IPS DF 19.7 (cell line): ENCODE measurements at regions not wholly inside any gene's neighbourhood (a gene's known extent, or its start where the extent isn't known, plus 50 kb on each side); places are given as distances from the start of the nearest gene placed in this dataset.
"Not testable (repeated sequence)": the region's sequence is repeated elsewhere in the genome, so short reads cannot be mapped to it uniquely, and the experiment has no call there.

Experiments used
- DNase-seq: peaks from one replicate; pipeline ENCODE4 v3.0.0-alpha.2; 2013; ENCODE audit warnings: low read depth, low spot score

- DNase-seq: no peak
Measured at GRCh38 chr1:214861615-214862014, 220.9 kb upstream of the KCNK2 start.

- no peak for DNase-seq
Measured at GRCh38 chr1:214862421-214862820, 220.1 kb upstream of the KCNK2 start.

DNA sequence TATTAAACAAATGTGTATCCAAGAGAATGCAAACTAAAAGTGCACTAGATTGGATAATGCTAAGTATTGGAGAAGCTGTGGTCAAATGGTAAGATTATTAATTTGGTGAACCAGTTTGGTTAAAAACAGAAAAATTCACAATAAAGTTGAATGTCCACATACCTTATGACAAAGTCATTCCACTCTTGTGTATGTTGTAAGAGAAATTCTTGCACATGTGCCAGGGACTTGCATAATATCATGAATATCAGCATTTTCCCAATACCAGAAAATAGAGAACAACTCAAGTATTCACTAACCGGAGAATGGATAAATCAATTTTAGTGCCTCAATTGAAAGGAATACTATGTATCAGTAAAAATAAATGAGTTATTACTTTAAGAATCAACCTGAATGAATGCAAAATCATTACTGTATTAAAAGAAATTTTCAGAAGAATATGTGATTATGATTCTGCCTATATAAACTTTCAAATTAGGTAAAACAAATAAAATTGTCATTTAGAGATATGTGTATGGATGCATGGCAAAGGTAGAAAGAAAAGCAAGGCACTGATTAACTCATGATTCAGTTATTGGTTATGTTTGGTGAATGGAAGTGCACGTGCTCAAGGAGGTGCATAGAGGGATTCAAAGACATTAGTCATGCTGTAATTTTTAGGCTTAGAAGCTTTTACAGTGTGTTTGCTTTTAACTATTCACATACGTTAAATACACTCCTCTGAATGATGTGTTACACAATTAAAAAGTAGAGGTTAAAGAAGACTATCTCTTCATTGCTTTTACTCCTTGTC lies 217.4 kb upstream of the KCNK2 start:
- DNase-seq: no peak

DNA sequence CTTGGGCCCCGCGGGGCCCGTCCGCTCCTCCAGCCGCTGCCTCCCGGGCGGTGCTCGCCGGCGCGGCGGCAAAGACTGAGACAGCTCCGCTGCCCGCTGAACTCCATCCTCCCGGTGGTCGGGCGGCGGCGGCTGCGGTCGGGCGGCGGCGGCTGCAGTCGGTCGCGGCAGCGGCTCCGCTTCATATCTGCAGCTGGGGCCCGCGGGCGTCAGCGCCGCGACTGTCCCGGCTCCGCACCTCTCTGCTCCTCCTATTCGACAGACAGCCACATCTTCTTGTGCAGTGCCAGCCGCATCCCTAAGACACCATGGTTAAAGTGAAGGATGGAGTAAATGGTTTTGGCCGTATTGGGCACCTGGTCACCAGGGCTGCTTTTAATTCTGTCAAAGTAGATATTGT lies 212.1 kb upstream of the KCNK2 start:
- not testable (repeated sequence) for DNase-seq

DNA sequence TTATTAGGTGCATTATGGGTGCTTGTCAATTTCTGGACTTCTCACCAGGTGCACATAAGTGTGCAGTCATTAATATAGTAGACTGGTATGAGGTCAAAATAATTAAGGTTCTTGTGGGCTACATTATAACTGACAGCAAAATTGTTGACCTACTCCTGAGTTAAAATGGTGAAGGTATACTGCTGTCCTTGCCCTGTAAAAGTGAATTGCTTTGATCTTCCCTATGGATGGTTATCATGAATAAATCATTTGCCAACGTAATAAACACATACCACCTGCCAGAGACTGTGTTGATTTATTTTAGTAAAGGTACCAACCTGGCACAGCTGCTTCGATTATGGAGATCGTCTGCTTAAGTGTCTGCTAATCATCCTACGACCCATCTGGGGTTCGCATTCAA lies 201.6 kb upstream of the KCNK2 start:
- no peak for DNase-seq

- DNase-seq: no peak
Measured at GRCh38 chr1:214882616-214883015, 199.9 kb upstream of the KCNK2 start.

DNA sequence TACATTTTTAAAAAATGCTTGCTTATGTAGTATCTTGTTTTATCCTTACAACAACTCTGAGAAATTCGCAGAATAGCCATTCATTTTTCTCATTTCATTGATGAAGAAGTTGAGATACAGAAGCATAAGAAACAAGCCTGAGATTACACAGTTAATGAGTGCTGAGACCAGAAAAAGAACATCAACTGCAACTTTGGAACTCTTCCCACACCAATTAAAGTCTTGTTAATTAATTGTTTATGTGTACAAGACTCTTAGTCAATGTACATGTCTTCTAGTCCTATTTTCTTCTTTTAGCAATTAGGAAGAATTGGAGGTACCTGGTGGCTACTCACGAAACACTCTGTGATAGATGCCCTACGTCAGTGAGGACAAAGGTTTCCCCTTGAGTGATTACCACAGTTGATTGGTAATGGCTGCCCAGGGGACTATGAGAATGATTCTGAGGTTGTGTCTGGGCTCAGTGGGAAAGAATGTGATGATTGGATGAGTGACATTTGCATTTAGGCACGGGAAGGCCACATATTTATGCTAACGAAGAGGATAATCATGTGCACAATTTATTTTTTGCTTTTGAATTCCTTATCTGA lies 187.4 kb upstream of the KCNK2 start:
- DNase-seq: no peak

DNA sequence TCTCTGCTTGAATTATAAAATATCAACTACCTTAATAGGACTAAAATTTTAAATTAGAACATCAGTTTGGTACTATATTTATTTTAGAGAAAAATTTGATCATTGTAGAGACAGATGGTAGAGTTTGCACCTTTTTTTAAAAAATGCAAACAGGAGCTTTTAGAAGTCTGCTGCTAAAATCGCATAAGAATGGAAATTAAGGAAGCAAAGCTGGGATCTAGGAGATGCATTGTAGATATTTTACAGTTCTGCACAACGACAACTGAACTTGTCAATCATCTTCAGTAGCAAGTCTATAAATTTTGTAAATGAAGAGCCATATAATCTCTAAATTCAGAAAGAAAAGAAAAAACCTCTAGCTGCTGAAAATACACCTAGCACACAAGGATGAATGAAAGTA lies 185.6 kb upstream of the KCNK2 start:
- DNase-seq: no peak

GRCh38 chr1:214897581-214897980 lies 185.0 kb upstream of the KCNK2 start:
- no peak for DNase-seq

DNA sequence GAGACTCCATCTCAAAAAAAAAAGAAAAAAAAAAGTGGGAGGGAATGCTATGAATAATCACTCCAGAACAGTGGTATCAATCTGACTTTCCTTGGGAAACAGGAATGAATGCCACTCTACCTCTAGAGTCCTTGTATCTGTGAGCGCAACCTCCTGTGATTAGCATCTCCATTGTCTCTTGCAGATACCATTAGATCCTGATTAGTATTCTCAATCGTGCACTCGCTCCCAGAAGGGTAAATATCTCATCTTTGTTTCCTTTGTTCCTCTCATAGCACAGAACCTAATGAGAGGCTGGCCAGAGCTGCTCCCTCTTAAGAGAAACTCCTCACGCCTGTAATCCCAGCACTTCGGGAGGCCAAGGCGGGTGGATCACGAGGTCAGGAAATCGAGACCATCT lies 184.4 kb upstream of the KCNK2 start:
- DNase-seq: no peak

DNA sequence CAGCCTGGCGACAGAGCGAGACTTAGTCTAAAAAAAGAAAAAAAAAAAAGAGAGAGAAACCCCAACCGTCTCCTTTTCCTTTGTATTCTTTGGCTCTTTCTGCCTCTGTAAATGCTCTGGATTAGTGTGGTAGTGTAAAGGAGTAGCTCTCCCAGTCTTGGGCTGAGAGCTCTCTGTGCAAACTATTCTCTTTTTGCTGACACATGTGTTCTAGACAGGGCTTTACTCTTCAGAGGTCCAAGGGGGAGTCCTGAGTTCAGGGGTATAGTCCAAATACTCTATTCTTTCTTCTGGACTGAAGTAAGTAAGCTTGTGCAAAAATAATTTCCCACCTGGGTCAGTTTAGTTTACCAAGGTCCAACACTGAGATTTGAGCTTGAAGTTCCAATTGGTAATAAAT lies 183.8 kb upstream of the KCNK2 start:
- no peak for DNase-seq

- DNase-seq: no peak
Measured at GRCh38 chr1:214899908-214900460, 182.6 kb upstream of the KCNK2 start.

- no peak for DNase-seq
Measured at GRCh38 chr1:214900590-214900989, 181.9 kb upstream of the KCNK2 start.

DNA sequence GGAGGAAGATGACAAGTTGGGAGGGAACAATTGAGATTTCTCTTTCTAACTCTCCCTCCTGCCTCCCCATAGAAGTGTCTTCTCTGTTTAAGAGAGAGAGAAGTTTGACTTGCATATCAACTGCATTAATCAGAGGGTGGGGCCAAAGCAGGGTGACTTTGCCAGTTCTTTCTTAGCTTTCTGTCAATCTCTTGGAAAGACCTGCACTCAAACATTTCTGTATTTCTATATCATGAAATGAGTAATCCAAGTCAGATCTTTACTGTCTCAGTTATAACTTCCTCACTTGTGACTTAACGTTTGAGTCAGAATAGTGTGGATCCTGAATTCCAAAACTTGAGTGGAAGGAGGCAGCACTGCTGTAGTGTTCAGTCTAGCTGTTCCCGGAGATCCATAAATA lies 180.8 kb upstream of the KCNK2 start:
- DNase-seq: no peak

GRCh38 chr1:214902636-214903320 lies 179.8 kb upstream of the KCNK2 start:
- DNase-seq: no peak

DNA sequence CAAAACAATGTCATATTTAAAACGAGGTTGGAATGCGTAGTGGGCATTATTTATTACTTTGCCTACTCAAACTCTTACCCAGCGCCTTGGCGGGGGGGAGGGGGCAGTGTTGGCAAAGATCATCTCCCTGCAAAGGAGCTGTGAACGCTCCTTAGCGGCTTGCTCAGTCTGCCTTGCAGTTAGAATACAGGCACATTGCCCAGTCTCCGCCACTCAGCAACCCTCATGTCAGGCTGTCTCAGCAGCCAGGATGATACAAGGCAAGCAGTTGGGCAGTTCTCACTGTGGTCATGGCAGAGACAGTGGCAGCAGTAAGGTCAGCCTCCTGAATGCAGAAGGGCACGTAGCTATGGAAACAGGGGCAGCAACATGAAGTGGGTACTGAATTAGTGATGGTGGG lies 170.4 kb upstream of the KCNK2 start:
- DNase-seq: no peak

DNA sequence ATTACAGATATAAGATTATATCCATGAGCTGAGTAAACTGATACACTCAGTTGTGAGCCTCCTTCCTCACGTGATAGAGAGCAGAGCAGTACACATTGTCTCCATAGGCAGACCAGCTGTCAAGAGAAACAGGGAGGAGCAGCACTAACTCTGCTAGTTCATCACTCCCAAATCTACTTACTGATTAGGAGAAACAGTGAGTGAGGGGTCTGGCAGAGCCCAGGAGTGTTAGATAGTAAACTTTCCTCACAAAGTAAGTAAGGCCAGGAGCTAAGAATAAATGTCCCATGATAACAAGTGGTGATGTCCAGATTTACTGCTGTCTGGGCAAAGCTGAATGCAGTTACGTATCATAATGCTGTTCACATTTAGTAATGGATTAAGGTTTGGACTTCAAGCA lies 168.6 kb upstream of the KCNK2 start:
- no peak for DNase-seq

DNA sequence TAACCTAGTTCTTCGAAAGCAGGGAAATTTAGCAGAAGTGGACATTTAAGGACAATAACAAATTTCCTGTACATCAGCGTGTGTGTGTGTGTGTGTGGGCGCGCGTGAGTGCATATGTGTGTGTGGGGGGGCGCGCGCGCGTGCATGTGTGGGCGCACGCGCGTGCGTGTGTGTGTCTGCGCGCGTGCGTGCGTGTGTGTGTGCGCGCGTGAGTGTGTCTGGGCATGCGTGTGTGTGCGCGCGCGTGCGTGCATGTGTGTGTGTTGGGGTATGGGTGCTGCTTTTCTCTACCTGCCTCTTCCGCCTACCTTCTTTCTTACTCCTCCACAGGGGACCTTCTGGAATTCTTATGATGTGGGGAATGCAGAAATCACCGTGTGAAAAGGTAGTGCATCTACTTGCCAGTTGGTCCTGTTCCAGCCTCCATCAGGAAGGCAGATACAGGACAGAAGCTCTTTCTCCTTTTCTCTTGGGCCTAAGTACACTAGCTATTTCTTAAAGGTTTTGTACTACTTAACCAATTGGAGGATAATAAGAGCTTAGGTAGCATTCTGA lies 165.4 kb upstream of the KCNK2 start:
- DNase-seq: peak; percentile 7

DNA sequence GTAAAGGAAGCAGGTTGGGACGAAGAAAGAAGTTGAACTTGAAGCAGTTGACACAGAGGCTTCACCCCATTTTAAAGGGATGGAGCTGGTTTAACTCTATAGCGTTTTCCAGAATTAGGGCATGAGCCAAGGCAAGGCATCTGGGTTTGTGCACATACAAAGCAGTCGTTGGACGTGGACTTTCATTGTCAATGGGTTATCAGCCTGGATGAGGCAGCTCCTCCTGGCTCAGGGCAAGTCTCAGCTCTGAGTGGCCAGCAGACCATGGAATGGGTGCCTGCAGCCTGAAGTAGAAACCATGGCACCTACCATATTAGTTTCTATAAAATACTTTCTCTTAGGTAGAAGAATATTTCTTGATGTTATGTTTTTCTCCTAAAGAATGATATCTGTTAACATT lies 163.8 kb upstream of the KCNK2 start:
- no peak for DNase-seq

DNA sequence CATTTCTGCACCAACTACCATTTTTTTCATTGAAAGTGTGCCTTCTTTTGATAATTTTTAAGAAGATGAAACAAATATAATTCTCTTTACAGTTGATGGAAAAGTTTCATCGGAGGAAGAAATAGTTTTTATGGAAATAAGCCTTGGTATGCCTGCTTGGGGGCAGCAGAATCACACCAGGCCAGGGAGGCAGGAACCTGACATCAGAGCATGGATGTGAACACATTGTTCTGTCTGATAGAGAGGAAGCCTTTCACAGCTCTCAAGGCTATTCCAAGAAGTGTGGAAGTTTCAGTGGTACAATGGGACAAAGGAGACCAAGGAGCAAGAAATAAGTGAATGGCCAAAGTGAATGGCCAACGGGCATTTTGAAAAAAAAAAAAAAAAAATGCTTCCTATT lies 162.2 kb upstream of the KCNK2 start:
- no peak for DNase-seq

- DNase-seq: no peak
Measured at GRCh38 chr1:214923278-214923915, 159.1 kb upstream of the KCNK2 start.

DNA sequence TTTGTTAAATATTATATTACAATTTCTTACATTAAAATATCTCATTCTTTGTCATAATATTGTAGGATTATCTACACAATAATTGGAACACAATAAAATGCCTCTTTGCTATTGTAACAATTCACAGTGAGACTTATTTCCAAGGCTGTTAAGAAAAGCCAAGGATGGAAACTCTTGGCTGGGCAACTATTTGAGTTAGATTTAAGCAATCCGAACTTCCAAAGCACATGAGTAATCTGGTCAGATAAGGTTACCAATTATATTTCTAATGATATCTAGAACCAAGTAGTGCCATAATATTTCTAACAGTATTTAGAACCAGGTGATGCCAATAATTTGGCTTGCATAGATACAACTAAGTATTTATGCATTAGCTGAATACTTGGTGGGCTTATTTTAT lies 154.7 kb upstream of the KCNK2 start:
- DNase-seq: no peak
